ENCODE measurements at regions not wholly inside any gene's neighbourhood (a gene's known extent, or its start where the extent isn't known, plus 50 kb on each side); places are given as distances from the start of the nearest gene placed in this dataset.

DNA sequence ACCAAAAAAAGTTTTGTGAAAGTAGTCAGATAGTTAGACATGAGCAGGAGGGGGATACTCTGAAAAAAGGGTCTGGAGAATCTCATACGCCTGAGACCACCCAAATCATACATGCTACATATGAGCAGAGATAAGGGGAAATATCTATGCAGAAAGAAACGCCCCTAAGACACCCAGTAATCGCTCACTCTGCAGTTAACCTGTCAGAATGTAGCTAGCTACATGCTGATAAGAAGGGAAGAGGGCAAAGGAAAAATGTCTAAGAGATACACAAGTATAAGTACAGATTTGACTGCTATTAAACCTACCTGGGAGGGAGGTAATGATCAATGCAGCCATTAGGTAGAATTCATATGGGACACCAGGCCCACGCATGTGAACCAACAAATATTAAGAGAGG, 1159.5 kb upstream of the PCDH10 start:
- TF ChIP-seq, protein P1, sequence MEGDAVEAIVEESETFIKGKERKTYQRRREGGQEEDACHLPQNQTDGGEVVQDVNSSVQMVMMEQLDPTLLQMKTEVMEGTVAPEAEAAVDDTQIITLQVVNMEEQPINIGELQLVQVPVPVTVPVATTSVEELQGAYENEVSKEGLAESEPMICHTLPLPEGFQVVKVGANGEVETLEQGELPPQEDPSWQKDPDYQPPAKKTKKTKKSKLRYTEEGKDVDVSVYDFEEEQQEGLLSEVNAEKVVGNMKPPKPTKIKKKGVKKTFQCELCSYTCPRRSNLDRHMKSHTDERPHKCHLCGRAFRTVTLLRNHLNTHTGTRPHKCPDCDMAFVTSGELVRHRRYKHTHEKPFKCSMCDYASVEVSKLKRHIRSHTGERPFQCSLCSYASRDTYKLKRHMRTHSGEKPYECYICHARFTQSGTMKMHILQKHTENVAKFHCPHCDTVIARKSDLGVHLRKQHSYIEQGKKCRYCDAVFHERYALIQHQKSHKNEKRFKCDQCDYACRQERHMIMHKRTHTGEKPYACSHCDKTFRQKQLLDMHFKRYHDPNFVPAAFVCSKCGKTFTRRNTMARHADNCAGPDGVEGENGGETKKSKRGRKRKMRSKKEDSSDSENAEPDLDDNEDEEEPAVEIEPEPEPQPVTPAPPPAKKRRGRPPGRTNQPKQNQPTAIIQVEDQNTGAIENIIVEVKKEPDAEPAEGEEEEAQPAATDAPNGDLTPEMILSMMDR (IDR thresholded peaks at IDR 0.05): no peak
- no peak for TF ChIP-seq POLR2A (IDR thresholded peaks at IDR 0.05)

Data from esophagus squamous epithelium (tissue), 4 donors.